ENCODE measurements at regions not wholly inside any gene's neighbourhood (a gene's known extent, or its start where the extent isn't known, plus 50 kb on each side); places are given as distances from the start of the nearest gene placed in this dataset.
"Not testable (repeated sequence)": the region's sequence is repeated elsewhere in the genome, so short reads cannot be mapped to it uniquely, and the experiment has no call there.

DNA sequence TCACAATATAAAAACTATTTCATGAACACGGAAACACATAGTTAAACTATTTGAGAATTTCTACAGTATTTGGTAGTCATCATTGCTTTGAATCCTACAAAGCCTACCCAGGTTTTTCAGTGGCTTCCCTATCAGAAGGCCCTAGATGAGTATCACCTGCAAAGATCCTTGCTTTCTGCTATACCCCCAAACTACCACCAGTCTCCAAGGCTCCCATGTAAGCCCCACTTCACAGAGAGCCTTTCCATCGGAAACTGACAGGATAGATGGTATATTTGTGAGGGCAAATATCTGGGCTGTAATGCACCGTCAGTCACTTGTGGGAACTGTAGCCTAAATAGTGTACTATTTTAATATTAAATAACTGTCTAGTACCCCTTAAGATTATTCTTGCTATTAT is 674.3 kb downstream of the BRINP3 start:
- H3K27ac ChIP-seq: no peak overlapping the region
- TF ChIP-seq, protein P1, sequence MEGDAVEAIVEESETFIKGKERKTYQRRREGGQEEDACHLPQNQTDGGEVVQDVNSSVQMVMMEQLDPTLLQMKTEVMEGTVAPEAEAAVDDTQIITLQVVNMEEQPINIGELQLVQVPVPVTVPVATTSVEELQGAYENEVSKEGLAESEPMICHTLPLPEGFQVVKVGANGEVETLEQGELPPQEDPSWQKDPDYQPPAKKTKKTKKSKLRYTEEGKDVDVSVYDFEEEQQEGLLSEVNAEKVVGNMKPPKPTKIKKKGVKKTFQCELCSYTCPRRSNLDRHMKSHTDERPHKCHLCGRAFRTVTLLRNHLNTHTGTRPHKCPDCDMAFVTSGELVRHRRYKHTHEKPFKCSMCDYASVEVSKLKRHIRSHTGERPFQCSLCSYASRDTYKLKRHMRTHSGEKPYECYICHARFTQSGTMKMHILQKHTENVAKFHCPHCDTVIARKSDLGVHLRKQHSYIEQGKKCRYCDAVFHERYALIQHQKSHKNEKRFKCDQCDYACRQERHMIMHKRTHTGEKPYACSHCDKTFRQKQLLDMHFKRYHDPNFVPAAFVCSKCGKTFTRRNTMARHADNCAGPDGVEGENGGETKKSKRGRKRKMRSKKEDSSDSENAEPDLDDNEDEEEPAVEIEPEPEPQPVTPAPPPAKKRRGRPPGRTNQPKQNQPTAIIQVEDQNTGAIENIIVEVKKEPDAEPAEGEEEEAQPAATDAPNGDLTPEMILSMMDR (IDR thresholded peaks at IDR 0.05): no peak
- no peak for TF ChIP-seq ZFX (IDR thresholded peaks at IDR 0.05; ENCODE audit: borderline replicate concordance)

GRCh38 chr1:189804352-189804751 is 673.3 kb downstream of the BRINP3 start:
- H3K27ac ChIP-seq: no peak overlapping the region
- TF ChIP-seq, protein P1 (IDR thresholded peaks at IDR 0.05): no peak
- TF ChIP-seq ZFX (IDR thresholded peaks at IDR 0.05; ENCODE audit: borderline replicate concordance): no peak

DNA sequence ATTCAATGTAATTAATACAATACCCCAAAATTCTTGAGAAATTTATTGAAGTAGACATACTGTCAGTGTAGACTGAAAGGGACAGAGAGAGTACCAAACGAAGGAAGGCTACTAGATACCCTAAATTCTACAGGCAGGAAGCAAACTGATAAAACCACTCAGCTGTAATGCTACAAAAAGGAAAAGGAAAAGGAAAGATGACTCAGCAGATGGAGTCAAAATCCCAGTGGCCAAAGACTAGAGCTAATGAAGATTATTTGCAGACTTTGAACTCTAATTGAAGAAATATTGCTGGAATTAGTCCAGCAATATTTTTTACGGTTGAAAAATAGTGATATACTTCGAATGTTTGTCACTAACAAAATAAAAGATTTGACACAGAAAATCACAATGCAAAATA is 671.9 kb downstream of the BRINP3 start:
- H3K27ac ChIP-seq: no peak overlapping the region
- TF ChIP-seq, protein P1 (IDR thresholded peaks at IDR 0.05): no peak
- no peak for TF ChIP-seq ZFX (IDR thresholded peaks at IDR 0.05; ENCODE audit: borderline replicate concordance)

DNA sequence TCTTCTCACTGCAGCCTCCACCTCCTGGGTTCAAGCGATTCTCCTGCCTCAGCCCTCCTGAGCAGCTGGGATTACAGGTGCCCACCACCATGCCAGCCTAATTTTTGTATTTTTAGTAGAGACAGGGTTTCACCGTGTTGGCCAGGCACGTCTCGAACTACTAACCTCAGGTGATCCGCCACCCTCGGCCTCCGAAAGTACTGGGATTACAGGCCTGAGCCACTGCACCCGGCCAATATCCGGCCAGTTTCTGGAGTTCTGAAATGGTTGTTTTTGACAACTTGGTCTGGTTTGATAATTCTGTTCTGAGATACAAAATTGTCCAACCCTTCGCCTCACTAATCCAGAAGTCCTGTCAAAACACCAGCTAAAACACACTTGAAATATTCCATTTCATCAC is 667.0 kb downstream of the BRINP3 start:
- H3K27ac ChIP-seq: not testable (repeated sequence)

- TF ChIP-seq, protein P1 (IDR thresholded peaks at IDR 0.05): no peak
- TF ChIP-seq ZFX (IDR thresholded peaks at IDR 0.05; ENCODE audit: borderline replicate concordance): no peak
- no peak overlapping the region for H3K27ac ChIP-seq
Measured at GRCh38 chr1:189811960-189812359, 665.7 kb downstream of the BRINP3 start.

- H3K27ac ChIP-seq: no peak overlapping the region
- TF ChIP-seq, protein P1 (IDR thresholded peaks at IDR 0.05): no peak
Measured at GRCh38 chr1:189816558-189816957, 661.1 kb downstream of the BRINP3 start.

- TF ChIP-seq, protein P1 (IDR thresholded peaks at IDR 0.05): no peak
- 0 out of 2 replicates have a peak overlapping the region, but pooled peaks have one; percentile 2 for H3K27ac ChIP-seq
Measured at GRCh38 chr1:189819751-189820150, 657.9 kb downstream of the BRINP3 start.

DNA sequence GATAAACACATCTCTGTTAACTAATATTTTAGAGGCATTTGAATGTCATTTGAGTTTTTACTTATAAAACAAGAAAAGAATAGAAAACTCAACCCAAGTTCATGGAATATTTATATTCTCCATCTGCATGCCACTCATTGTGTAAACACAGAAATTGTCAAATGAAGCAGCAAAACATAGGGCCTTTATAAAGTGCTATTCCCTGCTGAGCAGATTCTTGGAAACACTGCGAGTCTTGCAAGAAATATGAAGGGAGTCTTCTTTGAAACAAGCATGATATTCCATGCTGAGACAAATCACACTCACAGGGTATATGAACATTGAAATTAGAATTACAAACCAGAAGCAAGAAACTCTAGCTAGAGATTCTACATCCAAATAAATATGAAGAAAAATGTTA is 655.8 kb downstream of the BRINP3 start:
- TF ChIP-seq, protein P1 (IDR thresholded peaks at IDR 0.05): no peak
- no peak for TF ChIP-seq ZFX (IDR thresholded peaks at IDR 0.05; ENCODE audit: borderline replicate concordance)
- H3K27ac ChIP-seq: no peak overlapping the region

All from 22Rv1 (cell line).